Trophoblast cell (in vitro differentiated cells and primary cell): ENCODE measurements at regions not wholly inside any gene's neighbourhood (a gene's known extent, or its start where the extent isn't known, plus 50 kb on each side); places are given as distances from the start of the nearest gene placed in this dataset.
"Not testable (repeated sequence)": the region's sequence is repeated elsewhere in the genome, so short reads cannot be mapped to it uniquely, and the experiment has no call there.

Source experiments
- DNase-seq, 2 donors: peaks; one replicate each; pipeline ENCODE4 v3.0.0-alpha.2; 2016
- H2AFZ ChIP-seq: 2 replicates; pipeline ENCODE4 v1.6.1; 2013; ENCODE audit warnings: low read length, moderate library complexity, mild to moderate bottlenecking; ENCODE audit not compliant: insufficient read depth, poor library complexity
- H2AK5ac ChIP-seq: 2 replicates; pipeline ENCODE4 v1.6.1; 2013; ENCODE audit warnings: mild to moderate bottlenecking, low read length
- H2BK120ac ChIP-seq: 2 replicates; pipeline ENCODE4 v1.6.1; 2013; ENCODE audit warnings: low read length, mild to moderate bottlenecking, moderate library complexity; ENCODE audit not compliant: insufficient read depth, poor library complexity
- H2BK12ac ChIP-seq: 2 replicates; pipeline ENCODE4 v1.6.1; 2013; ENCODE audit warnings: mild to moderate bottlenecking, low read length, moderate library complexity
- H2BK5ac ChIP-seq: 2 replicates; pipeline ENCODE4 v1.6.1; 2013; ENCODE audit warnings: low read length, low read depth, moderate library complexity, mild to moderate bottlenecking; ENCODE audit not compliant: poor library complexity
- H3K14ac ChIP-seq: 2 replicates; pipeline ENCODE4 v1.6.1; 2013; ENCODE audit warnings: mild to moderate bottlenecking, low read length
- H3K18ac ChIP-seq: 2 replicates; pipeline ENCODE4 v1.6.1; 2013; ENCODE audit warnings: mild to moderate bottlenecking, low read length
- H3K23ac ChIP-seq: 2 replicates; pipeline ENCODE4 v1.6.1; 2013; ENCODE audit warnings: low read length
- H3K27ac ChIP-seq: 2 replicates; pipeline ENCODE4 v1.5.1; 2013; ENCODE audit warnings: low read depth, mild to moderate bottlenecking, inconsistent platforms, low read length, moderate library complexity
- H3K27me3 ChIP-seq: 2 replicates; pipeline ENCODE4 v1.6.1; 2013; ENCODE audit warnings: inconsistent platforms, mild to moderate bottlenecking, low read length, moderate library complexity; ENCODE audit not compliant: insufficient read depth
- H3K36me3 ChIP-seq, 2 experiments: 1 replicate in 1 of 2; 2 replicates in 1 of 2; pipeline ENCODE4 v1.6.1; 2013; ENCODE audit warnings: low read length in 2 of 2, mild to moderate bottlenecking in 2 of 2, moderate library complexity in 1 of 2; ENCODE audit not compliant: insufficient read depth in 2 of 2, control insufficient read depth in 1 of 2
- H3K4ac ChIP-seq: 2 replicates; pipeline ENCODE4 v1.6.1; 2013; ENCODE audit warnings: low read depth, mild to moderate bottlenecking, low read length, moderate library complexity
- H3K4me1 ChIP-seq, 2 experiments: 1 replicate in 1 of 2; 2 replicates in 1 of 2; pipeline ENCODE4 v1.6.1; 2013; ENCODE audit warnings: low read length in 2 of 2, mild to moderate bottlenecking in 2 of 2, moderate library complexity in 1 of 2; ENCODE audit not compliant: insufficient read depth in 2 of 2, control insufficient read depth in 1 of 2
- H3K4me2 ChIP-seq: 2 replicates; pipeline ENCODE4 v1.6.1; 2013; ENCODE audit warnings: inconsistent platforms, mild to moderate bottlenecking, low read length, moderate library complexity
- H3K4me3 ChIP-seq: 2 replicates; pipeline ENCODE4 v1.5.1; 2013; ENCODE audit warnings: mild to moderate bottlenecking, low read depth, low read length, inconsistent platforms
- H3K79me1 ChIP-seq: one replicate; pipeline ENCODE4 v1.6.1; 2013; ENCODE audit warnings: low read length
- H3K79me2 ChIP-seq: 2 replicates; pipeline ENCODE4 v1.6.1; 2013; ENCODE audit warnings: low read length, mild to moderate bottlenecking; ENCODE audit not compliant: control insufficient read depth, insufficient read depth, poor library complexity
- H3K9ac ChIP-seq: 2 replicates; pipeline ENCODE4 v1.6.1; 2013; ENCODE audit warnings: mild to moderate bottlenecking, low read length
- H3K9me3 ChIP-seq: 2 replicates; pipeline ENCODE4 v1.6.1; 2013; ENCODE audit warnings: low read depth, mild to moderate bottlenecking, control low read depth, inconsistent platforms, low read length; ENCODE audit not compliant: insufficient read depth
- H4K12ac ChIP-seq: 2 replicates; pipeline ENCODE4 v1.6.1; 2013; ENCODE audit warnings: low read depth, mild to moderate bottlenecking, low read length, moderate library complexity
- H4K8ac ChIP-seq: 2 replicates; pipeline ENCODE4 v1.6.1; 2013; ENCODE audit warnings: low read depth, mild to moderate bottlenecking, low read length, moderate library complexity
- H4K91ac ChIP-seq: one replicate; pipeline ENCODE4 v1.6.1; 2013; ENCODE audit warnings: low read depth, mild to moderate bottlenecking, low read length, moderate library complexity
- WGBS: extraction: QIAGEN DNeasy Blood & Tissue Kit; methylation state at CpG from one replicate; pipeline ENCODE4 v1.1.7; 2013; ENCODE audit warnings: missing lambda C conversion rate; ENCODE audit not compliant: insufficient read length, insufficient coverage; ENCODE audit errors: extremely low coverage; 5-methylcytosine and 5-hydroxymethylcytosine counted together

DNA sequence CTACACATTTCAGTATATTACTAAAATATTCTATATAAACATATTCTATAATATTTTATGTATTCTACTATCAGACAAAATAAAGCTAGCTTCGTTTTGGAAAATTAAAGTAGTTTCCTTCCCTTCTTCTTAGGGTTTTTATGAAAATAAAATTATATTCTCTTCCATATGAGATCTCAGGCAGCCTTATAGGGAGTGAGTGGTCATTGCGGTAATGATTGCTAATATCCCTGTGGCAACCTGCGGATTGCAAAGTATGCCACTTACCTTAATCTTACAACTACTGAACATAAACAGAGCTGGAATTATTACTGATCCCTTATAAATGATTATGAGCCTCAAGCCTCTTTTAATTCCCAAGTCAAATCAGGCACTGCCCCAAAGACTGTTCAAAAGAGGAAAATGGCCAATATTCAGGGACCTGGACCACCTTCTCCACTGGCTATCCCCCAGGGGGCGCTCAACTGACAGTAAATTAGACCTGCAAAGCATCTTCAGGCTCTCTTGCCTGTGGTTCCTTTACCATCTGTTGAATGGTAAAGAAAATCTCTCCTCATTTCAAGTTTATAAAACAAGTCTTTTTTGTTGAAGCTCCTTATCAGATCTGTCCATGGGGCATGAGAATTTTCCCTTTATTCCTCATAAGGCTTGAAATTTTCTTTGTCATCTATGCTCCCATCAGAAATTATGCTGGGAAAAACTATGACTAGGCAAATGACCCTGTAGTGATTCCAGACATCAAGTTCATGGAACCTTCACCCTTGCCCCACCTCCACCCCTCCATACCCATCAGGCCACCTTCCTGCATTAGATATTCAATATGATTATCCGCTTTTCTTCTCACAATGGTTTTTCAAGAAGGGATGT is 163.9 kb downstream of the CEMIP2 start:
- Histone ChIP-seq H3K4me3 (no peak overlapping the region), H3K9me3 (no peaks in the 10 kb centered on the region), H2BK12ac (no peak overlapping the region), H3K27ac (no peak overlapping the region), H3K4ac (no peak overlapping the region), H3K79me1 (peaks cover 9% of the 10 kb centered on the region), H4K91ac (no peak overlapping the region), H4K8ac (no peak overlapping the region), H3K14ac (no peak overlapping the region), H3K23ac (no peak overlapping the region), H3K18ac (no peak overlapping the region), H2BK5ac (no peak overlapping the region), H3K27me3 (no peaks in the 10 kb centered on the region), H4K12ac (no peak overlapping the region), H3K9ac (no peak overlapping the region), H3K79me2 (no peaks in the 10 kb centered on the region), H3K36me3 (no peaks in the 10 kb centered on the region), H2AFZ (no peak overlapping the region), H2BK120ac (no peak overlapping the region), H3K4me1 (peaks cover 0 to 2% of the 10 kb centered on the region in 2 experiments), H3K4me2 (no peak overlapping the region), H2AK5ac (no peak overlapping the region)
- peak; percentile 43 to 79 for DNase-seq
- WGBS, result no CpG with 5 or more reads among the region's 5 CpGs

GRCh38 chr9:71602652-71603051 is 165.7 kb downstream of the CEMIP2 start:
- no peak overlapping the region for H3K27ac ChIP-seq
- no peak overlapping the region for H3K4me2 ChIP-seq
- no peaks in the 10 kb centered on the region for H3K4me1 ChIP-seq
- H2BK12ac ChIP-seq, result no peak overlapping the region
- H4K12ac ChIP-seq, result no peak overlapping the region
- H3K36me3 ChIP-seq, result no peaks in the 10 kb centered on the region
- H4K91ac ChIP-seq, result no peak overlapping the region
- peaks cover 2% of the 10 kb centered on the region for H3K79me1 ChIP-seq
- H4K8ac ChIP-seq, result no peak overlapping the region
- H3K4ac ChIP-seq, result no peak overlapping the region
- H3K27me3 ChIP-seq, result no peaks in the 10 kb centered on the region
- H3K4me3 ChIP-seq, result no peak overlapping the region
- no peak overlapping the region for H3K23ac ChIP-seq
- H2AK5ac ChIP-seq, result no peak overlapping the region
- H3K9me3 ChIP-seq, result no peaks in the 10 kb centered on the region
- no peak overlapping the region for H2AFZ ChIP-seq
- DNase-seq, result no peak
- H2BK120ac ChIP-seq, result no peak overlapping the region
- H3K14ac ChIP-seq, result no peak overlapping the region
- no peaks in the 10 kb centered on the region for H3K79me2 ChIP-seq
- H3K9ac ChIP-seq, result no peak overlapping the region
- H3K18ac ChIP-seq, result no peak overlapping the region
- no peak overlapping the region for H2BK5ac ChIP-seq

- not testable (repeated sequence) for H3K79me1 ChIP-seq, DNase-seq, H3K4me3 ChIP-seq, H2BK5ac ChIP-seq, H3K4me2 ChIP-seq, H3K79me2 ChIP-seq, H3K9me3 ChIP-seq, H3K27ac ChIP-seq, H3K9ac ChIP-seq, H3K4ac ChIP-seq, H3K14ac ChIP-seq, H3K27me3 ChIP-seq, H4K8ac ChIP-seq, H4K91ac ChIP-seq, H2AK5ac ChIP-seq, H2BK12ac ChIP-seq, H3K36me3 ChIP-seq, H2AFZ ChIP-seq, H2BK120ac ChIP-seq, H3K18ac ChIP-seq, H3K4me1 ChIP-seq, H4K12ac ChIP-seq, H3K23ac ChIP-seq
- WGBS, result no CpG with 5 or more reads among the region's 12 CpGs
These were observed 172.6 kb downstream of the CEMIP2 start for GRCh38 chr9:71595762-71596161.

- Histone ChIP-seq H3K14ac (no peak overlapping the region), H3K4ac (no peak overlapping the region), H3K4me2 (no peak overlapping the region), H3K4me1 (peaks cover 0 to 4% of the 10 kb centered on the region in 2 experiments), H3K9ac (no peak overlapping the region), H4K12ac (no peak overlapping the region), H2BK12ac (no peak overlapping the region), H3K79me2 (no peaks in the 10 kb centered on the region), H3K27me3 (no peaks in the 10 kb centered on the region), H2AK5ac (no peak overlapping the region), H3K18ac (no peak overlapping the region), H3K4me3 (no peak overlapping the region), H4K8ac (no peak overlapping the region), H4K91ac (no peak overlapping the region), H3K27ac (no peak overlapping the region), H3K9me3 (peaks cover 2% of the 10 kb centered on the region), H2BK5ac (no peak overlapping the region), H2AFZ (no peak overlapping the region), H3K36me3 (no peaks in the 10 kb centered on the region), H3K23ac (no peak overlapping the region), H3K79me1 (no peaks in the 10 kb centered on the region), H2BK120ac (no peak overlapping the region)
- DNase-seq, result no peak
- WGBS, result no CpG with 5 or more reads among the region's 3 CpGs
These were observed 173.8 kb downstream of the CEMIP2 start for GRCh38 chr9:71594541-71594940.
